ENCODE measurements at regions not wholly inside any gene's neighbourhood (a gene's known extent, or its start where the extent isn't known, plus 50 kb on each side); places are given as distances from the start of the nearest gene placed in this dataset.

DNA sequence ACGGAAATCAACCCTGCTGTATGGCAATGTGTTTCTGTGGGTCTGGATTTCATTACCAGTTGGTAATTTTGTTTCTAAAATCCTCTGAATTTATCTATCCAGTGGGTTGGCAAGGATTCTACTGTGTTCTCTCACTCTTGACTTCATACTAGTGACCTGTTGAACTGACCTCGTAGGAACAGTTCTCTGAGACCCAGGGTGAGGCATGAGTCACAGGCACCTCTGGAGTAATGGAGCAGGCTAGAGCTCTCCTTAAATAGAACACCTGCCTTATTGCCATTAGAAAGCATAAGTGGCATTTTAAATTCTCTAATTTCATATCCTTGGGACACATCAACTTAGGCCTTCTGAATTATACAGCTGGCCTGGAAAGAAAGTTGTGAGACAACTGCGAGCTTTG is 258.3 kb upstream of the NAV3 start:
- no peak for TF ChIP-seq CTCF (IDR thresholded peaks at IDR 0.05)
- TF ChIP-seq POLR2A (IDR thresholded peaks at IDR 0.05) = no peak

Measured in adrenal gland (tissue), 5 donors.